ENCODE measurements at regions not wholly inside any gene's neighbourhood (a gene's known extent, or its start where the extent isn't known, plus 50 kb on each side); places are given as distances from the start of the nearest gene placed in this dataset.
"Not testable (repeated sequence)": the region's sequence is repeated elsewhere in the genome, so short reads cannot be mapped to it uniquely, and the experiment has no call there.

DNA sequence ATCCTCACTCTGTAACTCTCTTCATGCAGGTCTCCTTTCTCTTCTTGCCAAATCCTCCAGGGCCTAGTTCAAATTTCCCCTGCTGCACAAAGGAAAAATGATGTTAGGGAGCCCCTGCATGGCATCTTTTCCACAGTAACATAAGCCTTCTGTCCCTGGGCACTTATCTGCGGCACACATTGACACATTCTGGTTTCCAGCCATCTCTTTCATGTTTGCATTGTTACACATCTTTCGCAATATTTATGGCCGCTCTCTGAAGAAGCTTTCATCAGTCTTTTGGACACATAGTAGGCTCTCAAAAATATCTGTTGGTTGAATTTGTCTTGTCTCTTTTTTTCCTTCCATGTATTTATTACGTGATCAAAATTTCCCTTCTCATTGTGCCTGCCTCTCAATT, 1806.1 kb upstream of the PIK3C3 start:
- no peak overlapping the region for H3K9ac ChIP-seq (ENCODE audit: extremely low read depth, low read length, poor library complexity, severe bottlenecking)
- TF ChIP-seq, protein P1, sequence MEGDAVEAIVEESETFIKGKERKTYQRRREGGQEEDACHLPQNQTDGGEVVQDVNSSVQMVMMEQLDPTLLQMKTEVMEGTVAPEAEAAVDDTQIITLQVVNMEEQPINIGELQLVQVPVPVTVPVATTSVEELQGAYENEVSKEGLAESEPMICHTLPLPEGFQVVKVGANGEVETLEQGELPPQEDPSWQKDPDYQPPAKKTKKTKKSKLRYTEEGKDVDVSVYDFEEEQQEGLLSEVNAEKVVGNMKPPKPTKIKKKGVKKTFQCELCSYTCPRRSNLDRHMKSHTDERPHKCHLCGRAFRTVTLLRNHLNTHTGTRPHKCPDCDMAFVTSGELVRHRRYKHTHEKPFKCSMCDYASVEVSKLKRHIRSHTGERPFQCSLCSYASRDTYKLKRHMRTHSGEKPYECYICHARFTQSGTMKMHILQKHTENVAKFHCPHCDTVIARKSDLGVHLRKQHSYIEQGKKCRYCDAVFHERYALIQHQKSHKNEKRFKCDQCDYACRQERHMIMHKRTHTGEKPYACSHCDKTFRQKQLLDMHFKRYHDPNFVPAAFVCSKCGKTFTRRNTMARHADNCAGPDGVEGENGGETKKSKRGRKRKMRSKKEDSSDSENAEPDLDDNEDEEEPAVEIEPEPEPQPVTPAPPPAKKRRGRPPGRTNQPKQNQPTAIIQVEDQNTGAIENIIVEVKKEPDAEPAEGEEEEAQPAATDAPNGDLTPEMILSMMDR (conservative IDR thresholded peaks at IDR 0.05), result no peak
- H3K4me1 ChIP-seq (ENCODE audit: control insufficient read depth, insufficient read depth, low read length), result no peaks in the 10 kb centered on the region
- no peaks in the 10 kb centered on the region for H3K4me1 Mint-ChIP-seq
- no peak overlapping the region for H3K4me3 ChIP-seq (ENCODE audit: low read length)
- H3K27ac ChIP-seq (ENCODE audit: low read depth, low read length), result no peak overlapping the region
- H3K4me3 Mint-ChIP-seq, result no peak overlapping the region
- no peaks in the 10 kb centered on the region for H3K9me3 ChIP-seq (ENCODE audit: control insufficient read depth, low read length)
- no peaks in the 10 kb centered on the region for H3K27me3 ChIP-seq (ENCODE audit: control insufficient read depth, insufficient read depth, low read length, poor library complexity, severe bottlenecking)
- no peak overlapping the region for H3K27ac Mint-ChIP-seq
- no peaks in the 10 kb centered on the region for H3K27me3 Mint-ChIP-seq (ENCODE audit: insufficient read depth)
- H3K36me3 ChIP-seq (ENCODE audit: control insufficient read depth, insufficient read depth, low read length), result no peaks in the 10 kb centered on the region
- H3K36me3 Mint-ChIP-seq (ENCODE audit: low read depth), result no peaks in the 10 kb centered on the region
- 73 to 96% methylated on average over 1 to 4 of the region's 4 CpGs for WGBS, 2 experiments (ENCODE audit: insufficient coverage in 1 of 2, insufficient read length in 1 of 2)
- H3K9me3 Mint-ChIP-seq, result no peaks in the 10 kb centered on the region
- DNase-seq, result no peak

DNA sequence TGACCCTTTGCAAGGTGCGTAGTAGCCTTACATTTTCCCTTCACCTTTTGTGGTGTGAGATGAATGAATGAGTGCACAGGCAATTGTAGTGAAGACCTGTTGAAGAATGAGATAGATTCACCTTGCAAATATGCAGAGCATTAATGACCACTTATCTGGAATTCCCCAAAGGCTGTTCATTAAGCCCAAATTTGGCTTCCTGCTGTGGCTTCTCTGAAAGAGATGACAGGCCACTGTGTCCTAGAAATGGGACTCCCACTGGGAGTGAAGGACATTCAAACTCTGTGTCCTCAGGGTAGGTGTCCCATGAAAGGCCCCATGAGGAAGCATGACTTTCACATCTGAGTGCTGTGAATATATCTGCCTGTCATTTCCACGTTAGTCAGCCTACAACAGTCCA, 1821.8 kb upstream of the PIK3C3 start:
- Histone ChIP-seq H3K4me1 (ENCODE audit: control insufficient read depth, insufficient read depth, low read length) (no peaks in the 10 kb centered on the region), H3K36me3 (ENCODE audit: control insufficient read depth, insufficient read depth, low read length) (no peaks in the 10 kb centered on the region), H3K27me3 (ENCODE audit: control insufficient read depth, insufficient read depth, low read length, poor library complexity, severe bottlenecking) (no peaks in the 10 kb centered on the region), H3K4me3 (ENCODE audit: low read length) (no peak overlapping the region), H3K9ac (ENCODE audit: extremely low read depth, low read length, poor library complexity, severe bottlenecking) (no peak overlapping the region), H3K9me3 (ENCODE audit: control insufficient read depth, low read length) (peaks cover 32% of the 10 kb centered on the region), H3K27ac (ENCODE audit: low read depth, low read length) (no peak overlapping the region)
- 95 to 100% methylated on average over 1 to 2 of the region's 2 CpGs for WGBS, 2 experiments (ENCODE audit: insufficient coverage in 1 of 2, insufficient read length in 1 of 2)
- Mint-ChIP-seq H3K27ac (no peak overlapping the region), H3K36me3 (ENCODE audit: low read depth) (peaks cover 3% of the 10 kb centered on the region), H3K4me3 (no peak overlapping the region), H3K9me3 (peaks cover 26% of the 10 kb centered on the region), H3K27me3 (ENCODE audit: insufficient read depth) (no peaks in the 10 kb centered on the region), H3K4me1 (no peaks in the 10 kb centered on the region)
- TF ChIP-seq, protein P1 (conservative IDR thresholded peaks at IDR 0.05), result no peak
- no peak for DNase-seq

GRCh38 chr18:40132438-40132837, 1822.6 kb upstream of the PIK3C3 start:
- not testable (repeated sequence) for H3K27me3 Mint-ChIP-seq (ENCODE audit: insufficient read depth); H3K9ac ChIP-seq (ENCODE audit: extremely low read depth, low read length, poor library complexity, severe bottlenecking); H3K36me3 ChIP-seq (ENCODE audit: control insufficient read depth, insufficient read depth, low read length); H3K4me3 Mint-ChIP-seq; H3K27ac ChIP-seq (ENCODE audit: low read depth, low read length); H3K4me1 ChIP-seq (ENCODE audit: control insufficient read depth, insufficient read depth, low read length); H3K27me3 ChIP-seq (ENCODE audit: control insufficient read depth, insufficient read depth, low read length, poor library complexity, severe bottlenecking); H3K4me3 ChIP-seq (ENCODE audit: low read length); DNase-seq; H3K36me3 Mint-ChIP-seq (ENCODE audit: low read depth); H3K4me1 Mint-ChIP-seq; H3K27ac Mint-ChIP-seq
- WGBS, 2 experiments (ENCODE audit: insufficient coverage in 1 of 2, insufficient read length in 1 of 2), result 72 to 88% methylated on average over 3 of the region's 4 CpGs
- H3K9me3 ChIP-seq (ENCODE audit: control insufficient read depth, low read length), result peaks cover 32% of the 10 kb centered on the region
- peaks cover 26% of the 10 kb centered on the region for H3K9me3 Mint-ChIP-seq

- no peak overlapping the region for H3K9ac ChIP-seq (ENCODE audit: extremely low read depth, low read length, poor library complexity, severe bottlenecking)
- H3K27ac Mint-ChIP-seq, result no peak overlapping the region
- TF ChIP-seq, protein P1 (conservative IDR thresholded peaks at IDR 0.05), result no peak
- no peaks in the 10 kb centered on the region for H3K27me3 Mint-ChIP-seq (ENCODE audit: insufficient read depth)
- no peaks in the 10 kb centered on the region for H3K4me1 Mint-ChIP-seq
- 88 to 96% methylated on average over 1 to 2 of the region's 2 CpGs for WGBS, 2 experiments (ENCODE audit: insufficient coverage in 1 of 2, insufficient read length in 1 of 2)
- H3K9me3 Mint-ChIP-seq, result peaks cover 17% of the 10 kb centered on the region
- H3K4me3 ChIP-seq (ENCODE audit: low read length), result no peak overlapping the region
- no peaks in the 10 kb centered on the region for H3K27me3 ChIP-seq (ENCODE audit: control insufficient read depth, insufficient read depth, low read length, poor library complexity, severe bottlenecking)
- H3K4me3 Mint-ChIP-seq, result no peak overlapping the region
- H3K36me3 ChIP-seq (ENCODE audit: control insufficient read depth, insufficient read depth, low read length), result no peaks in the 10 kb centered on the region
- H3K36me3 Mint-ChIP-seq (ENCODE audit: low read depth), result no peaks in the 10 kb centered on the region
- no peak for DNase-seq
- H3K9me3 ChIP-seq (ENCODE audit: control insufficient read depth, low read length), result peaks cover 8% of the 10 kb centered on the region
- H3K27ac ChIP-seq (ENCODE audit: low read depth, low read length), result no peak overlapping the region
- H3K4me1 ChIP-seq (ENCODE audit: control insufficient read depth, insufficient read depth, low read length), result no peaks in the 10 kb centered on the region
Observed at GRCh38 chr18:40124107-40124506, 1830.9 kb upstream of the PIK3C3 start.

Measured in endodermal cell (in vitro differentiated cells).